GM23338 (cell line): ENCODE measurements at regions not wholly inside any gene's neighbourhood (a gene's known extent, or its start where the extent isn't known, plus 50 kb on each side); places are given as distances from the start of the nearest gene placed in this dataset.

Experiments
- ATAC-seq: fragments of 200-7000 bp; cut with Tn5 transposase; 3 replicates; pipeline ENCODE4 v1.9.1; 2020
- DNase-seq: peaks from one replicate; pipeline ENCODE4 v3.0.0-alpha.2; 2015; ENCODE audit warnings: low spot score
- H2AFZ ChIP-seq: fragments of 200-600 bp; sonication (generic); 2 replicates; pipeline ENCODE4 v1.8.0; 2016; ENCODE audit warnings: antibody characterized with exemption, mild to moderate bottlenecking, moderate library complexity
- H3F3A ChIP-seq: fragments of 200-600 bp; sonication (generic); replicated peaks from 2 replicates; pipeline ENCODE4 v1.8.0; 2017; ENCODE audit warnings: antibody characterized with exemption, mixed run types, low read depth
- H3K27ac ChIP-seq: fragments of 200-600 bp; sonication (generic); 2 replicates; pipeline ENCODE4 v1.6.1; 2016; ENCODE audit warnings: low read depth
- H3K27me3 ChIP-seq: fragments of 200-600 bp; sonication (generic); 2 replicates; pipeline ENCODE4 v1.8.0; 2016; ENCODE audit warnings: mild to moderate bottlenecking, mixed run types, moderate library complexity; ENCODE audit not compliant: insufficient read depth
- H3K36me3 ChIP-seq: fragments of 200-600 bp; sonication (generic); 2 replicates; pipeline ENCODE4 v1.8.0; 2016; ENCODE audit warnings: mild to moderate bottlenecking; ENCODE audit not compliant: insufficient read depth
- H3K4me1 ChIP-seq: fragments of 200-600 bp; sonication (generic); 2 replicates; pipeline ENCODE4 v1.8.0; 2016; ENCODE audit warnings: mild to moderate bottlenecking, moderate library complexity; ENCODE audit not compliant: insufficient read depth
- H3K4me2 ChIP-seq: fragments of 200-600 bp; sonication (generic); 2 replicates; pipeline ENCODE4 v1.7.1; 2017; ENCODE audit warnings: mixed run types
- H3K4me3 ChIP-seq: fragments of 200-600 bp; sonication (generic); 2 replicates; pipeline ENCODE4 v1.6.1; 2016; ENCODE audit warnings: mixed run types
- H3K79me2 ChIP-seq: fragments of 200-600 bp; sonication (generic); replicated peaks from 2 replicates; pipeline ENCODE4 v1.8.0; 2017; ENCODE audit warnings: mild to moderate bottlenecking; ENCODE audit not compliant: insufficient read depth
- H3K9me2 ChIP-seq: fragments of 200-600 bp; sonication (generic); 2 replicates; pipeline ENCODE4 v1.8.0; 2017; ENCODE audit not compliant: insufficient read depth
- H4K20me1 ChIP-seq: fragments of 200-600 bp; sonication (generic); replicated peaks from 2 replicates; pipeline ENCODE4 v1.8.0; 2017; ENCODE audit warnings: mild to moderate bottlenecking; ENCODE audit not compliant: insufficient read depth
- H3K27ac Mint-ChIP-seq: 2 replicates; pipeline ENCODE4 v1.8.0; 2020; ENCODE audit warnings: inconsistent platforms, mild to moderate bottlenecking, moderate library complexity, mixed read lengths
- H3K27me3 Mint-ChIP-seq: 3 replicates; pipeline ENCODE4 v1.8.0; 2022; ENCODE audit warnings: low read depth, mild to moderate bottlenecking, moderate library complexity, mixed read lengths, inconsistent platforms; ENCODE audit not compliant: insufficient read depth, poor library complexity
- H3K36me3 Mint-ChIP-seq: 3 replicates; pipeline ENCODE4 v1.8.0; 2021; ENCODE audit warnings: low read depth, mild to moderate bottlenecking, inconsistent platforms, moderate library complexity, mixed read lengths
- H3K4me1 Mint-ChIP-seq: 3 replicates; pipeline ENCODE4 v1.8.0; 2020; ENCODE audit warnings: mild to moderate bottlenecking, inconsistent platforms, mixed read lengths
- H3K4me3 Mint-ChIP-seq: 3 replicates; pipeline ENCODE4 v1.8.0; 2021; ENCODE audit warnings: moderate library complexity, mild to moderate bottlenecking, inconsistent platforms, mixed read lengths
- H3K9me3 Mint-ChIP-seq: 3 replicates; pipeline ENCODE4 v1.8.0; 2020; ENCODE audit warnings: moderate library complexity, mild to moderate bottlenecking, inconsistent platforms, mixed read lengths
- CREB1 ChIP-seq: fragments of 250-450 bp; sonication (Bioruptor Pico); IDR thresholded peaks from 2 replicates; pipeline ENCODE4 v1.5.0; 2020; ENCODE audit warnings: low read depth, mild to moderate bottlenecking, moderate library complexity
- EZH2 ChIP-seq: fragments of 200-600 bp; sonication (generic); IDR thresholded peaks from one replicate; pipeline ENCODE4 v1.8.0; 2017; ENCODE audit warnings: antibody characterized with exemption, mild to moderate bottlenecking, low read depth; ENCODE audit not compliant: unreplicated experiment
- EZH2phosphoT487 ChIP-seq: fragments of 200-600 bp; sonication (generic); IDR thresholded peaks from one replicate; pipeline ENCODE4 v1.8.1; 2018; ENCODE audit warnings: antibody characterized with exemption; ENCODE audit not compliant: unreplicated experiment
- JUNB ChIP-seq: IDR thresholded peaks from one replicate; pipeline ENCODE4 v1.6.1; 2016; ENCODE audit warnings: antibody characterized with exemption; ENCODE audit not compliant: unreplicated experiment
- NANOG ChIP-seq: IDR thresholded peaks from 2 replicates; pipeline ENCODE4 v1.6.1; 2016; ENCODE audit warnings: antibody characterized with exemption, borderline replicate concordance
- POLR2AphosphoS5 ChIP-seq: IDR thresholded peaks from 2 replicates; pipeline ENCODE4 v1.6.1; 2016; ENCODE audit warnings: antibody characterized with exemption, low read depth
- STAT1 ChIP-seq: IDR thresholded peaks from one replicate; pipeline ENCODE4 v1.6.1; 2016; ENCODE audit warnings: antibody characterized with exemption; ENCODE audit not compliant: unreplicated experiment
- ZNF114 ChIP-seq: fragments of 250-450 bp; sonication (Bioruptor Pico); IDR thresholded peaks from 2 replicates; pipeline ENCODE4 v1.5.0; 2020; ENCODE audit warnings: mild to moderate bottlenecking, moderate library complexity
- ZNF331 ChIP-seq: fragments of 250-450 bp; sonication (Bioruptor Pico); IDR thresholded peaks from 2 replicates; pipeline ENCODE4 v1.5.0; 2020; ENCODE audit warnings: low read depth, mild to moderate bottlenecking, moderate library complexity
- TF ChIP-seq, protein P1 (sequence below): IDR thresholded peaks from one replicate; pipeline ENCODE4 v1.6.1; 2018; ENCODE audit warnings: antibody characterized with exemption; ENCODE audit not compliant: unreplicated experiment
- TF ChIP-seq, protein P2 (sequence below): IDR thresholded peaks from 2 replicates; pipeline ENCODE4 v1.6.1; 2016; ENCODE audit warnings: antibody characterized with exemption
- TF ChIP-seq, protein P3 (sequence below), 2 experiments: fragments of 200-600 bp in 1 of 2; sonication (generic) in 1 of 2; conservative IDR thresholded peaks; 2 replicates each; pipeline versions ENCODE4 v1.5.1 to v1.6.1; 2016 to 2017; ENCODE audit warnings: antibody characterized with exemption in 2 of 2, low read depth in 2 of 2, mild to moderate bottlenecking in 2 of 2, moderate library complexity in 1 of 2
- TF ChIP-seq, protein P4 (sequence below): fragments of 250-450 bp; sonication (Bioruptor Pico); IDR thresholded peaks from 2 replicates; pipeline ENCODE4 v1.5.0; 2020; ENCODE audit warnings: mild to moderate bottlenecking, moderate library complexity

DNA sequence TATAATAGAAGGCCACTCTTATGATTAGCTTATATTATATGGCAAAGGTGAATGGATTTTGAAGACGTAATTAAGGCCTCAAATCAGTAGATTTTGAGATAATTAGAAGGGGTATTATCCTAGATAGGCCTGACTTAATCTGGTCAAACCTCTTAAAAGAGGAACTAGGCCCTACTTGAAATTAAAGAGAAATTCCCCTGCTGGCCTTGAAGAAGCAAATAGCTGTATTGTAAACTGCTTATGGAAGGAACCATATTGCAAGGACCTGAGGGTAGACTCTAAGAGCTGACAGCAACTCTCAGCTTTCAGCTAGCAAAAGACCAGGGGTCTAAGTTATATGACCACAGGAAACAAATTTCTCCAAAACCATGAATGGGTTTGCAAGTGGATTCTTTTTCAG lies 219.0 kb upstream of the ONECUT1 start:
- H3K27ac ChIP-seq: no peak overlapping the region
- no peaks in the 10 kb centered on the region for H3K27me3 ChIP-seq
- H3K4me3 ChIP-seq: no peak overlapping the region
- ATAC-seq (no peak), DNase-seq (no peak)
- H3K9me2 ChIP-seq: peaks cover 10% of the 10 kb centered on the region; the same call in 1 of the 2 replicates
- no peaks in the 10 kb centered on the region for H3K36me3 ChIP-seq
- H3K4me2 ChIP-seq: no peak overlapping the region
- Mint-ChIP-seq H3K27me3 (no peaks in the 10 kb centered on the region), H3K36me3 (no peaks in the 10 kb centered on the region), H3K9me3 (no peaks in the 10 kb centered on the region), H3K4me3 (no peak overlapping the region), H3K4me1 (peaks cover 6% of the 10 kb centered on the region), H3K27ac (no peak overlapping the region)
- no peaks in the 10 kb centered on the region for H3F3A ChIP-seq
- no peaks in the 10 kb centered on the region for H3K4me1 ChIP-seq
- no peaks in the 10 kb centered on the region for H4K20me1 ChIP-seq
- no peak for TF ChIP-seq EZH2
- TF ChIP-seq, protein P1, sequence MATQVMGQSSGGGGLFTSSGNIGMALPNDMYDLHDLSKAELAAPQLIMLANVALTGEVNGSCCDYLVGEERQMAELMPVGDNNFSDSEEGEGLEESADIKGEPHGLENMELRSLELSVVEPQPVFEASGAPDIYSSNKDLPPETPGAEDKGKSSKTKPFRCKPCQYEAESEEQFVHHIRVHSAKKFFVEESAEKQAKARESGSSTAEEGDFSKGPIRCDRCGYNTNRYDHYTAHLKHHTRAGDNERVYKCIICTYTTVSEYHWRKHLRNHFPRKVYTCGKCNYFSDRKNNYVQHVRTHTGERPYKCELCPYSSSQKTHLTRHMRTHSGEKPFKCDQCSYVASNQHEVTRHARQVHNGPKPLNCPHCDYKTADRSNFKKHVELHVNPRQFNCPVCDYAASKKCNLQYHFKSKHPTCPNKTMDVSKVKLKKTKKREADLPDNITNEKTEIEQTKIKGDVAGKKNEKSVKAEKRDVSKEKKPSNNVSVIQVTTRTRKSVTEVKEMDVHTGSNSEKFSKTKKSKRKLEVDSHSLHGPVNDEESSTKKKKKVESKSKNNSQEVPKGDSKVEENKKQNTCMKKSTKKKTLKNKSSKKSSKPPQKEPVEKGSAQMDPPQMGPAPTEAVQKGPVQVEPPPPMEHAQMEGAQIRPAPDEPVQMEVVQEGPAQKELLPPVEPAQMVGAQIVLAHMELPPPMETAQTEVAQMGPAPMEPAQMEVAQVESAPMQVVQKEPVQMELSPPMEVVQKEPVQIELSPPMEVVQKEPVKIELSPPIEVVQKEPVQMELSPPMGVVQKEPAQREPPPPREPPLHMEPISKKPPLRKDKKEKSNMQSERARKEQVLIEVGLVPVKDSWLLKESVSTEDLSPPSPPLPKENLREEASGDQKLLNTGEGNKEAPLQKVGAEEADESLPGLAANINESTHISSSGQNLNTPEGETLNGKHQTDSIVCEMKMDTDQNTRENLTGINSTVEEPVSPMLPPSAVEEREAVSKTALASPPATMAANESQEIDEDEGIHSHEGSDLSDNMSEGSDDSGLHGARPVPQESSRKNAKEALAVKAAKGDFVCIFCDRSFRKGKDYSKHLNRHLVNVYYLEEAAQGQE: no peak
- TF ChIP-seq, protein P2, sequence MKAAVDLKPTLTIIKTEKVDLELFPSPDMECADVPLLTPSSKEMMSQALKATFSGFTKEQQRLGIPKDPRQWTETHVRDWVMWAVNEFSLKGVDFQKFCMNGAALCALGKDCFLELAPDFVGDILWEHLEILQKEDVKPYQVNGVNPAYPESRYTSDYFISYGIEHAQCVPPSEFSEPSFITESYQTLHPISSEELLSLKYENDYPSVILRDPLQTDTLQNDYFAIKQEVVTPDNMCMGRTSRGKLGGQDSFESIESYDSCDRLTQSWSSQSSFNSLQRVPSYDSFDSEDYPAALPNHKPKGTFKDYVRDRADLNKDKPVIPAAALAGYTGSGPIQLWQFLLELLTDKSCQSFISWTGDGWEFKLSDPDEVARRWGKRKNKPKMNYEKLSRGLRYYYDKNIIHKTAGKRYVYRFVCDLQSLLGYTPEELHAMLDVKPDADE: no peak
- no peak for TF ChIP-seq JUNB
- TF ChIP-seq STAT1: no peak
- TF ChIP-seq NANOG: no peak
- TF ChIP-seq, protein P3, sequence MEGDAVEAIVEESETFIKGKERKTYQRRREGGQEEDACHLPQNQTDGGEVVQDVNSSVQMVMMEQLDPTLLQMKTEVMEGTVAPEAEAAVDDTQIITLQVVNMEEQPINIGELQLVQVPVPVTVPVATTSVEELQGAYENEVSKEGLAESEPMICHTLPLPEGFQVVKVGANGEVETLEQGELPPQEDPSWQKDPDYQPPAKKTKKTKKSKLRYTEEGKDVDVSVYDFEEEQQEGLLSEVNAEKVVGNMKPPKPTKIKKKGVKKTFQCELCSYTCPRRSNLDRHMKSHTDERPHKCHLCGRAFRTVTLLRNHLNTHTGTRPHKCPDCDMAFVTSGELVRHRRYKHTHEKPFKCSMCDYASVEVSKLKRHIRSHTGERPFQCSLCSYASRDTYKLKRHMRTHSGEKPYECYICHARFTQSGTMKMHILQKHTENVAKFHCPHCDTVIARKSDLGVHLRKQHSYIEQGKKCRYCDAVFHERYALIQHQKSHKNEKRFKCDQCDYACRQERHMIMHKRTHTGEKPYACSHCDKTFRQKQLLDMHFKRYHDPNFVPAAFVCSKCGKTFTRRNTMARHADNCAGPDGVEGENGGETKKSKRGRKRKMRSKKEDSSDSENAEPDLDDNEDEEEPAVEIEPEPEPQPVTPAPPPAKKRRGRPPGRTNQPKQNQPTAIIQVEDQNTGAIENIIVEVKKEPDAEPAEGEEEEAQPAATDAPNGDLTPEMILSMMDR (conservative IDR thresholded peaks at IDR 0.05; ENCODE audit: low read depth in 2 of 2): no peak
- no peak for TF ChIP-seq EZH2phosphoT487
- TF ChIP-seq ZNF331 (CRISPR knock-in tag): no peak
- TF ChIP-seq, protein P4, sequence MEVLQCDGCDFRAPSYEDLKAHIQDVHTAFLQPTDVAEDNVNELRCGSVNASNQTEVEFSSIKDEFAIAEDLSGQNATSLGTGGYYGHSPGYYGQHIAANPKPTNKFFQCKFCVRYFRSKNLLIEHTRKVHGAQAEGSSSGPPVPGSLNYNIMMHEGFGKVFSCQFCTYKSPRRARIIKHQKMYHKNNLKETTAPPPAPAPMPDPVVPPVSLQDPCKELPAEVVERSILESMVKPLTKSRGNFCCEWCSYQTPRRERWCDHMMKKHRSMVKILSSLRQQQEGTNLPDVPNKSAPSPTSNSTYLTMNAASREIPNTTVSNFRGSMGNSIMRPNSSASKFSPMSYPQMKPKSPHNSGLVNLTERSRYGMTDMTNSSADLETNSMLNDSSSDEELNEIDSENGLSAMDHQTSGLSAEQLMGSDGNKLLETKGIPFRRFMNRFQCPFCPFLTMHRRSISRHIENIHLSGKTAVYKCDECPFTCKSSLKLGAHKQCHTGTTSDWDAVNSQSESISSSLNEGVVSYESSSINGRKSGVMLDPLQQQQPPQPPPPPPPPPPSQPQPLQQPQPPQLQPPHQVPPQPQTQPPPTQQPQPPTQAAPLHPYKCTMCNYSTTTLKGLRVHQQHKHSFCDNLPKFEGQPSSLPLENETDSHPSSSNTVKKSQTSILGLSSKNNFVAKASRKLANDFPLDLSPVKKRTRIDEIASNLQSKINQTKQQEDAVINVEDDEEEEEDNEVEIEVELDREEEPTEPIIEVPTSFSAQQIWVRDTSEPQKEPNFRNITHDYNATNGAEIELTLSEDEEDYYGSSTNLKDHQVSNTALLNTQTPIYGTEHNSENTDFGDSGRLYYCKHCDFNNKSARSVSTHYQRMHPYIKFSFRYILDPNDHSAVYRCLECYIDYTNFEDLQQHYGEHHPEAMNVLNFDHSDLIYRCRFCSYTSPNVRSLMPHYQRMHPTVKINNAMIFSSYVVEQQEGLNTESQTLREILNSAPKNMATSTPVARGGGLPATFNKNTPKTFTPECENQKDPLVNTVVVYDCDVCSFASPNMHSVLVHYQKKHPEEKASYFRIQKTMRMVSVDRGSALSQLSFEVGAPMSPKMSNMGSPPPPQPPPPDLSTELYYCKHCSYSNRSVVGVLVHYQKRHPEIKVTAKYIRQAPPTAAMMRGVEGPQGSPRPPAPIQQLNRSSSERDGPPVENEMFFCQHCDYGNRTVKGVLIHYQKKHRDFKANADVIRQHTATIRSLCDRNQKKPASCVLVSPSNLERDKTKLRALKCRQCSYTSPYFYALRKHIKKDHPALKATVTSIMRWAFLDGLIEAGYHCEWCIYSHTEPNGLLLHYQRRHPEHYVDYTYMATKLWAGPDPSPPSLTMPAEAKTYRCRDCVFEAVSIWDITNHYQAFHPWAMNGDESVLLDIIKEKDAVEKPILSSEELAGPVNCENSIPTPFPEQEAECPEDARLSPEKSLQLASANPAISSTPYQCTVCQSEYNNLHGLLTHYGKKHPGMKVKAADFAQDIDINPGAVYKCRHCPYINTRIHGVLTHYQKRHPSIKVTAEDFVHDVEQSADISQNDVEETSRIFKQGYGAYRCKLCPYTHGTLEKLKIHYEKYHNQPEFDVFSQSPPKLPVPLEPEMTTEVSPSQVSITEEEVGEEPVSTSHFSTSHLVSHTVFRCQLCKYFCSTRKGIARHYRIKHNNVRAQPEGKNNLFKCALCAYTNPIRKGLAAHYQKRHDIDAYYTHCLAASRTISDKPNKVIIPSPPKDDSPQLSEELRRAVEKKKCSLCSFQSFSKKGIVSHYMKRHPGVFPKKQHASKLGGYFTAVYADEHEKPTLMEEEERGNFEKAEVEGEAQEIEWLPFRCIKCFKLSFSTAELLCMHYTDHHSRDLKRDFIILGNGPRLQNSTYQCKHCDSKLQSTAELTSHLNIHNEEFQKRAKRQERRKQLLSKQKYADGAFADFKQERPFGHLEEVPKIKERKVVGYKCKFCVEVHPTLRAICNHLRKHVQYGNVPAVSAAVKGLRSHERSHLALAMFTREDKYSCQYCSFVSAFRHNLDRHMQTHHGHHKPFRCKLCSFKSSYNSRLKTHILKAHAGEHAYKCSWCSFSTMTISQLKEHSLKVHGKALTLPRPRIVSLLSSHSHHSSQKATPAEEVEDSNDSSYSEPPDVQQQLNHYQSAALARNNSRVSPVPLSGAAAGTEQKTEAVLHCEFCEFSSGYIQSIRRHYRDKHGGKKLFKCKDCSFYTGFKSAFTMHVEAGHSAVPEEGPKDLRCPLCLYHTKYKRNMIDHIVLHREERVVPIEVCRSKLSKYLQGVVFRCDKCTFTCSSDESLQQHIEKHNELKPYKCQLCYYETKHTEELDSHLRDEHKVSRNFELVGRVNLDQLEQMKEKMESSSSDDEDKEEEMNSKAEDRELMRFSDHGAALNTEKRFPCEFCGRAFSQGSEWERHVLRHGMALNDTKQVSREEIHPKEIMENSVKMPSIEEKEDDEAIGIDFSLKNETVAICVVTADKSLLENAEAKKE (CRISPR knock-in tag): no peak
- TF ChIP-seq ZNF114 (CRISPR knock-in tag): no peak
- no peak for TF ChIP-seq CREB1 (CRISPR knock-in tag)
- no peak for TF ChIP-seq POLR2AphosphoS5
- no peaks in the 10 kb centered on the region for H3K79me2 ChIP-seq
- no peak overlapping the region for H2AFZ ChIP-seq
